Spleen (tissue), 11 donors: ENCODE measurements at regions not wholly inside any gene's neighbourhood (a gene's known extent, or its start where the extent isn't known, plus 50 kb on each side); places are given as distances from the start of the nearest gene placed in this dataset.

Source experiments
- DNase-seq: peaks from one replicate; pipeline ENCODE4 v3.0.0-alpha.2; 2020
- H3K27ac ChIP-seq, 8 donors: fragments of 200-600 bp; sonication (generic) in 7 of 8; 1 replicate in 4 of 8; 2 replicates in 4 of 8; pipeline versions ENCODE4 v1.5.0 to v1.8.0; 2016 to 2021; ENCODE audit warnings: inconsistent platforms in 4 of 8, mild to moderate bottlenecking in 4 of 8, moderate library complexity in 1 of 8
- H3K27me3 ChIP-seq, 7 donors: fragments of 200-600 bp; sonication (generic) in 6 of 7; replicated peaks in 1 of 7; 1 replicate in 4 of 7; 2 replicates in 3 of 7; pipeline versions ENCODE4 v1.5.0 to v1.8.0; 2016 to 2021; ENCODE audit warnings: inconsistent platforms in 3 of 7, mild to moderate bottlenecking in 1 of 7
- H3K36me3 ChIP-seq, 6 donors: fragments of 200-600 bp; sonication (generic) in 5 of 6; 1 replicate in 4 of 6; 2 replicates in 2 of 6; pipeline versions ENCODE4 v1.5.0 to v1.8.0; 2016 to 2021; ENCODE audit warnings: inconsistent platforms in 2 of 6
- H3K4me1 ChIP-seq, 6 donors: fragments of 200-600 bp; sonication (generic) in 5 of 6; 1 replicate in 3 of 6; 2 replicates in 3 of 6; pipeline versions ENCODE4 v1.5.0 to v1.8.0; 2016 to 2021; ENCODE audit warnings: inconsistent platforms in 3 of 6
- H3K4me3 ChIP-seq, 8 donors: fragments of 200-600 bp; sonication (generic) in 7 of 8; 1 replicate in 4 of 8; 2 replicates in 4 of 8; pipeline versions ENCODE4 v1.5.0 to v1.8.0; 2016 to 2021; ENCODE audit warnings: inconsistent platforms in 4 of 8, mild to moderate bottlenecking in 4 of 8, moderate library complexity in 2 of 8
- H3K9me3 ChIP-seq, 8 donors: fragments of 200-600 bp; sonication (generic) in 7 of 8; 1 replicate in 4 of 8; 2 replicates in 4 of 8; pipeline versions ENCODE4 v1.5.0 to v1.8.0; 2016 to 2021; ENCODE audit warnings: inconsistent platforms in 4 of 8
- POLR2A ChIP-seq, 3 donors: fragments of 450-650 bp; IDR thresholded peaks; one replicate each; pipeline ENCODE4 v1.5.1; 2017; ENCODE audit warnings: antibody characterized with exemption in 3 of 3, mild to moderate bottlenecking in 1 of 3
- POLR2AphosphoS5 ChIP-seq, 3 donors: sonication (generic); formaldehyde crosslinking; IDR thresholded peaks; one replicate each; pipeline ENCODE4 v1.5.1; 2017; ENCODE audit warnings: antibody characterized with exemption in 3 of 3
- WGBS, 5 donors: extraction: QIAGEN DNeasy Blood & Tissue Kit in 3 of 5; methylation state at CpG; one replicate each; pipeline versions ENCODE4 v1.1.5 to v1.1.7; 2013 to 2018; 5-methylcytosine and 5-hydroxymethylcytosine counted together
- intact Hi-C: fragments of 100-400 bp; cut with DNase I; formaldehyde crosslinking; loops from one replicate; pipeline ENCODE4 v1.15.0; 2023; ENCODE audit warnings: low total_unique reads
- TF ChIP-seq, protein P1 (sequence below), 11 experiments: fragments of 200-600 bp in 7 of 11; fragments of 450-650 bp in 4 of 11; sonication (generic) in 4 of 11; IDR thresholded peaks in 8 of 11; conservative IDR thresholded peaks in 3 of 11; 1 replicate in 7 of 11; 2 replicates in 4 of 11; pipeline versions ENCODE4 v1.4.0 to v1.8.0; 2016 to 2021; ENCODE audit warnings: antibody characterized with exemption in 11 of 11, inconsistent platforms in 4 of 11, mild to moderate bottlenecking in 1 of 11
- donor health status: healthy with polysubstance abuse.
- donor health status: DM: no; HTN: no; CAD: no; lungs with moderate emphysema.
- donor health status: DM: no; HTN: no; CAD: no.
- donor health status: Bipolar disorder and iron deficiency.
- donor health status: healthy.
- donor health status: DM: no; HTN: no; CAD: no.
- donor health status: DM: yes; HTN: yes; CAD: no.

DNA sequence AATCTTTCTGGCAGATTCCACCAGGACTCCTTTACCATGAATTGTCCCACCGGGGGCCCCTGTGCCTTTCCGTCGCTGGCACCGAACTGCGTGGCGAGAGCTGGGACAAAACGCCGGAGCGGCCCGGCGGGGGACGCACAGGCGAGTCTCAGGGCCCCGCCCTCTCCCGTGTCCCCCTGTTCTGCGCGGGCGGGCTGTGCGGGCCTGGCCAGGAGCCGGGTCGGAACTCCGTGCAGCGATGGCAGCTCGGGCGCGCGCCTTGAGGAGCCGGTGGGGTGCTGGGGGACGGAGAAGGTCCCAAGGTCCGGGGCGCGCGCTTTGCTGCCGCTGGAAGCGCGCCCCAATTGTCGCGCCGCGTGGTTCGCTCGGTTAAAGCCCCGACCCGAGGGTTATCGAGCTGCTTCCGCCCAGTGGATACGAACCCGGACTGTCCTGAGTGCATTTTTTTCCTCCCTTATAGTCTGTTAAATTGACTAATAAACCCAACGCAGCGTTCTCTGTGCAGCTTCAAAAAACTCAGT, 125.3 kb downstream of the TMEM174 start:
- no peak for DNase-seq
- Histone ChIP-seq H3K27ac (no peak overlapping the region), H3K9me3 (peaks cover 0 to 4% (median 0%) of the 10 kb centered on the region in 8 donors), H3K27me3 (peaks cover 27 to 100% (median 89%) of the 10 kb centered on the region in 7 donors), H3K4me1 (peaks cover 13 to 37% (median 26%) of the 10 kb centered on the region in 6 donors), H3K4me3 (peak overlapping the region in 2 of 8 donors; percentile 15 to 42), H3K36me3 (no peaks in the 10 kb centered on the region)
- 6 to 16% (median 7%) methylated on average over 16 to 50 of the region's 50 CpGs for WGBS, 5 donors
- intact Hi-C loops = loop anchor here (10.0 kb wide), 1 partner anchor 156 kb away; no protein-coding TSS in a partner anchor
- TF ChIP-seq POLR2A (IDR thresholded peaks at IDR 0.05) (no peak), POLR2AphosphoS5 (IDR thresholded peaks at IDR 0.05) (no peak)
- TF ChIP-seq, protein P1, sequence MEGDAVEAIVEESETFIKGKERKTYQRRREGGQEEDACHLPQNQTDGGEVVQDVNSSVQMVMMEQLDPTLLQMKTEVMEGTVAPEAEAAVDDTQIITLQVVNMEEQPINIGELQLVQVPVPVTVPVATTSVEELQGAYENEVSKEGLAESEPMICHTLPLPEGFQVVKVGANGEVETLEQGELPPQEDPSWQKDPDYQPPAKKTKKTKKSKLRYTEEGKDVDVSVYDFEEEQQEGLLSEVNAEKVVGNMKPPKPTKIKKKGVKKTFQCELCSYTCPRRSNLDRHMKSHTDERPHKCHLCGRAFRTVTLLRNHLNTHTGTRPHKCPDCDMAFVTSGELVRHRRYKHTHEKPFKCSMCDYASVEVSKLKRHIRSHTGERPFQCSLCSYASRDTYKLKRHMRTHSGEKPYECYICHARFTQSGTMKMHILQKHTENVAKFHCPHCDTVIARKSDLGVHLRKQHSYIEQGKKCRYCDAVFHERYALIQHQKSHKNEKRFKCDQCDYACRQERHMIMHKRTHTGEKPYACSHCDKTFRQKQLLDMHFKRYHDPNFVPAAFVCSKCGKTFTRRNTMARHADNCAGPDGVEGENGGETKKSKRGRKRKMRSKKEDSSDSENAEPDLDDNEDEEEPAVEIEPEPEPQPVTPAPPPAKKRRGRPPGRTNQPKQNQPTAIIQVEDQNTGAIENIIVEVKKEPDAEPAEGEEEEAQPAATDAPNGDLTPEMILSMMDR (IDR thresholded peaks at IDR 0.05 in 8 of 11, conservative IDR thresholded peaks at IDR 0.05 in 3 of 11) = no peak

DNA sequence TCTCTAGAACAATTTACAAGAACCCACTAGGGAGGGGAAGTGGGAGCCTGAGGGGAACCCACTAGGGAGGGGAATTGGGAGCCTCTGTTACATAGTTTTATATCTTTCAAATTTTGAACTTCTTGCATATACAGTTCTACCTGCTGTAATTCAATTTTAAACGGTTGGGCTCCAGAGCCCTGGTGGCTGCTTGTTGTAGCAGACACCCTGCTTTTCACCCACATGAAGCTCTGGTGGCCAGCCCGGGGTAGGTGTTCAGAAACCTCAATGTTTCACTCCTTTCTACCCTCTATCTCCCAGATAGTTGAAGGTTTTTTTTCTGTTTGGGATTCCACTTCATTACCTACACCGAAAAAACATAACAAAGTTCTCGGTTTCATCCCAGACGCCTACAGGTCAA, 124.4 kb downstream of the TMEM174 start:
- Histone ChIP-seq H3K27ac (no peak overlapping the region), H3K36me3 (no peaks in the 10 kb centered on the region), H3K27me3 (peaks cover 27 to 100% (median 84%) of the 10 kb centered on the region in 7 donors), H3K4me3 (no peak overlapping the region), H3K9me3 (no peaks in the 10 kb centered on the region), H3K4me1 (peaks cover 10 to 32% (median 23%) of the 10 kb centered on the region in 6 donors)
- intact Hi-C loops = loop anchor here (10.0 kb wide), 1 partner anchor 157 kb away; no protein-coding TSS in a partner anchor
- WGBS, 5 donors = 9 to 30% (median 16%) methylated on average over 5 of the region's 5 CpGs
- DNase-seq = no peak
- TF ChIP-seq POLR2AphosphoS5 (IDR thresholded peaks at IDR 0.05) = no peak
- TF ChIP-seq, protein P1 (IDR thresholded peaks at IDR 0.05 in 8 of 11, conservative IDR thresholded peaks at IDR 0.05 in 3 of 11) = no peak
- TF ChIP-seq POLR2A (IDR thresholded peaks at IDR 0.05) = no peak

DNA sequence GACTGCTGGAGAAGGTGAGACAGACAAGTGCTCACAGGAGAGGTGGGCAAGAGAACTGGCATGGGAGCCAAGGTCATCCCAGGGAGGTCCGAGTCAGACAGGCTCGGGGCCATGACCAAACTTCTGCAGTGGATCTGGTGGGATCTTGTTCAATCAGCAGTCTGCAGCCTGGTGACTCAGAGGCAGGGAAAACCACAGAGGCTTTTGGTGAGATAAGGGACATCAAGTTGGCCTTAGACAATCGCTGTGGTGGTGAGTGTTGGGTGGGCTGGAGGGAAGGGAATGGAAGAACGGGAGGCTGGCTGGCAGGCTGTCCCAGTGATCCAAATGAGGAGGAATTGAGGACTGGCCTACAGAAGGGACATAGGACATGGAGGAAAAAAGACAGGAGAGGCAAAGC, 123.8 kb downstream of the TMEM174 start:
- H3K9me3 ChIP-seq = no peaks in the 10 kb centered on the region
- WGBS, 5 donors = 10 to 19% (median 11%) methylated on average over 4 of the region's 4 CpGs
- no peaks in the 10 kb centered on the region for H3K36me3 ChIP-seq
- no peak for DNase-seq
- peaks cover 24 to 100% (median 77%) of the 10 kb centered on the region in 7 donors for H3K27me3 ChIP-seq
- H3K4me3 ChIP-seq = no peak overlapping the region
- H3K4me1 ChIP-seq = peaks cover 10 to 32% (median 23%) of the 10 kb centered on the region in 6 donors
- H3K27ac ChIP-seq = no peak overlapping the region
- intact Hi-C loops = loop anchor here (10.0 kb wide), 1 partner anchor 158 kb away; no protein-coding TSS in a partner anchor
- TF ChIP-seq, protein P1 (IDR thresholded peaks at IDR 0.05 in 8 of 11, conservative IDR thresholded peaks at IDR 0.05 in 3 of 11) = no peak
- TF ChIP-seq POLR2A (IDR thresholded peaks at IDR 0.05) = no peak
- no peak for TF ChIP-seq POLR2AphosphoS5 (IDR thresholded peaks at IDR 0.05)

DNA sequence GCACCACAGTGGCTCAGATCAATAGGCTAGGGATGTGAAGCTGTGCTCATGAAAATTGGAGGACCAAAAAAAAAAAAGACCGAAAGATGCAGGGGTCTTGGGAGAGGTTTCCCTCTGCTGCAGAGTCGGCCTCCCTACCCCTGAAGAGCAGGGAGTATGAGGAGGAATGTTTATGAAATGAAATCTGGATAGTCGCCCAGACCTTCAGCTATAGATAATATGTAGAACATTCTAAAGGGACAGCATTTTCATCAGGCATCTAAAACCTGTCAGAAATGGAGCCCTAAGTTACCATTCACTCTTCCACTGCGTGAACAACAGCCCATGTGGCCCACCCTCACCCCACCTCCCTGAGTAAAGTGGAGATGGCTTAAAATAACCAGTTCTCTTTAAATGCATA, 122.9 kb downstream of the TMEM174 start:
- Histone ChIP-seq H3K27me3 (peaks cover 18 to 100% (median 69%) of the 10 kb centered on the region in 7 donors), H3K36me3 (no peaks in the 10 kb centered on the region), H3K9me3 (no peaks in the 10 kb centered on the region), H3K27ac (no peak overlapping the region), H3K4me1 (peaks cover 10 to 32% (median 23%) of the 10 kb centered on the region in 6 donors), H3K4me3 (no peak overlapping the region)
- 16 to 33% (median 25%) methylated on average over 4 of the region's 4 CpGs for WGBS, 5 donors
- TF ChIP-seq POLR2AphosphoS5 (IDR thresholded peaks at IDR 0.05) = no peak
- no peak for TF ChIP-seq POLR2A (IDR thresholded peaks at IDR 0.05)
- TF ChIP-seq, protein P1 (IDR thresholded peaks at IDR 0.05 in 8 of 11, conservative IDR thresholded peaks at IDR 0.05 in 3 of 11) = no peak
- intact Hi-C loops = loop anchor here (10.0 kb wide), 1 partner anchor 159 kb away; no protein-coding TSS in a partner anchor
- no peak for DNase-seq
